ENCODE measurements at regions not wholly inside any gene's neighbourhood (a gene's known extent, or its start where the extent isn't known, plus 50 kb on each side); places are given as distances from the start of the nearest gene placed in this dataset.

DNA sequence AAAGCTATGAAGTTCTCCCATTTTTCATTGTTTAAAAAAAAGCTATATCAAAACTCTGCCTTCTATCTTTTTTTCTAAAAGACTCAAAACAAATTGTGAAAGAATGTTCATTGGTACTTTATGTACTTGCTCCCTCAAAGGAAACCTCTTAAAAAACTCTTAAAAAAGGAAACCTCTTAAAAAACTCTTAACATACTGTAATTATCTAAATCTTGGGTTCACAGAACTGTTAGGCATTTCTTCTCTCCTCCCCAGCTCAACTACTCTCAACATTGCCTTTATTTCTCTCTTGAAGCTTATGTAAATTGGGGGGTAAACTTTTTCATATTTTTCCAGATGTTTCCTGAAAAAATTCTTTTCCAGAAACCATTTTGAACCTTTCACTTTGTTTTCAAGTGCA is 330.5 kb upstream of the SLC39A10 start:
- H3K4me3 ChIP-seq (ENCODE audit: low read depth, low read length): no peak overlapping the region

GRCh38 chr2:195322324-195322723 is 334.7 kb upstream of the SLC39A10 start:
- Histone ChIP-seq H3K9ac (ENCODE audit: low read length) (no peak overlapping the region), H3K4me1 (ENCODE audit: control insufficient read depth, insufficient read depth, low read length) (no peaks in the 10 kb centered on the region), H3K36me3 (ENCODE audit: control insufficient read depth, insufficient read depth, low read length) (no peaks in the 10 kb centered on the region), H3K9me3 (ENCODE audit: control insufficient read depth, insufficient read depth, low read depth, low read length) (peaks cover 9% of the 10 kb centered on the region; the same call in 1 of the 2 replicates), H3K4me3 (ENCODE audit: low read depth, low read length) (no peak overlapping the region), H3K27me3 (ENCODE audit: control insufficient read depth, insufficient read depth, low read length) (no peaks in the 10 kb centered on the region), H3K27ac (ENCODE audit: low read depth, low read length) (no peak overlapping the region)

More for the DNA sequence above, 330.5 kb upstream of the SLC39A10 start:
- no peaks in the 10 kb centered on the region for H3K4me1 ChIP-seq (ENCODE audit: control insufficient read depth, insufficient read depth, low read length)
- H3K27me3 ChIP-seq (ENCODE audit: control insufficient read depth, insufficient read depth, low read length): no peaks in the 10 kb centered on the region
- H3K9ac ChIP-seq (ENCODE audit: low read length): no peak overlapping the region
- H3K36me3 ChIP-seq (ENCODE audit: control insufficient read depth, insufficient read depth, low read length): no peaks in the 10 kb centered on the region
- no peak overlapping the region for H3K27ac ChIP-seq (ENCODE audit: low read depth, low read length)
- H3K9me3 ChIP-seq (ENCODE audit: control insufficient read depth, insufficient read depth, low read depth, low read length): peaks cover 9% of the 10 kb centered on the region; the same call in 1 of the 2 replicates

DNA sequence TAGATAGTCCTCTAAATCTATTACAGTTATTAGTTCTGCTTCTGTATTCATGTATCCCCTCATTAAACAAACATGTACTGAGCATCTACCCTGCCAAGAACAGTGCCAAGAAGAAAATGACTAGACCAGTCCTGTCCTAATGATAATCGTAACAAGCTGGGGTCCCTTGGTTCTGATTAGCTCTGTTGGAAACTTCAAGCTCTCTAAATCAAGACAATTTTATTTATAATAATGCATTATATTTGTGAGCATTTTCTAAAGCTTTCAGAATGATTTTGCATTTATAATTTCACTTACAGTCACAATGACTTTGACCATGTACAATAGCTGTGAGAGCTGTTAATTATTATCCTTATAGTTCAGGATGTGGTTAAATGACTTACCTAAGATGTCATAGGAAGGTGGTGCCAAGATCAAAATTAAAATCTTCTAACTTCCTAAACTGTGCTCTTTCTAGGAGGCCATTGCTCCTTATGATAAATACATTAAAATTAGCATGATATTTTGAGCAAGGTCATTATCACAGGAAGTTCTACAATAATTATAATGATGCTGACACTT is 336.5 kb upstream of the SLC39A10 start:
- Histone ChIP-seq H3K27me3 (ENCODE audit: control insufficient read depth, insufficient read depth, low read length) (no peaks in the 10 kb centered on the region), H3K9me3 (ENCODE audit: control insufficient read depth, insufficient read depth, low read depth, low read length) (peaks cover 9% of the 10 kb centered on the region; the same call in 1 of the 2 replicates), H3K4me1 (ENCODE audit: control insufficient read depth, insufficient read depth, low read length) (no peaks in the 10 kb centered on the region), H3K4me3 (ENCODE audit: low read depth, low read length) (no peak overlapping the region), H3K9ac (ENCODE audit: low read length) (no peak overlapping the region), H3K27ac (ENCODE audit: low read depth, low read length) (no peak overlapping the region), H3K36me3 (ENCODE audit: control insufficient read depth, insufficient read depth, low read length) (no peaks in the 10 kb centered on the region)

GRCh38 chr2:195319548-195320412 is 337.2 kb upstream of the SLC39A10 start:
- H3K9ac ChIP-seq (ENCODE audit: low read length): no peak overlapping the region
- no peaks in the 10 kb centered on the region for H3K27me3 ChIP-seq (ENCODE audit: control insufficient read depth, insufficient read depth, low read length)
- H3K4me3 ChIP-seq (ENCODE audit: low read depth, low read length): no peak overlapping the region
- H3K36me3 ChIP-seq (ENCODE audit: control insufficient read depth, insufficient read depth, low read length): no peaks in the 10 kb centered on the region
- H3K4me1 ChIP-seq (ENCODE audit: control insufficient read depth, insufficient read depth, low read length): no peaks in the 10 kb centered on the region
- no peak overlapping the region for H3K27ac ChIP-seq (ENCODE audit: low read depth, low read length)
- peaks cover 8% of the 10 kb centered on the region; the same call in 1 of the 2 replicates for H3K9me3 ChIP-seq (ENCODE audit: control insufficient read depth, insufficient read depth, low read depth, low read length)

GRCh38 chr2:195319112-195319460 is 337.9 kb upstream of the SLC39A10 start:
- H3K9me3 ChIP-seq (ENCODE audit: control insufficient read depth, insufficient read depth, low read depth, low read length): peaks cover 5% of the 10 kb centered on the region; the same call in 1 of the 2 replicates
- H3K36me3 ChIP-seq (ENCODE audit: control insufficient read depth, insufficient read depth, low read length): no peaks in the 10 kb centered on the region
- H3K27me3 ChIP-seq (ENCODE audit: control insufficient read depth, insufficient read depth, low read length): no peaks in the 10 kb centered on the region
- H3K9ac ChIP-seq (ENCODE audit: low read length): no peak overlapping the region
- H3K27ac ChIP-seq (ENCODE audit: low read depth, low read length): no peak overlapping the region
- no peaks in the 10 kb centered on the region for H3K4me1 ChIP-seq (ENCODE audit: control insufficient read depth, insufficient read depth, low read length)
- no peak overlapping the region for H3K4me3 ChIP-seq (ENCODE audit: low read depth, low read length)

DNA sequence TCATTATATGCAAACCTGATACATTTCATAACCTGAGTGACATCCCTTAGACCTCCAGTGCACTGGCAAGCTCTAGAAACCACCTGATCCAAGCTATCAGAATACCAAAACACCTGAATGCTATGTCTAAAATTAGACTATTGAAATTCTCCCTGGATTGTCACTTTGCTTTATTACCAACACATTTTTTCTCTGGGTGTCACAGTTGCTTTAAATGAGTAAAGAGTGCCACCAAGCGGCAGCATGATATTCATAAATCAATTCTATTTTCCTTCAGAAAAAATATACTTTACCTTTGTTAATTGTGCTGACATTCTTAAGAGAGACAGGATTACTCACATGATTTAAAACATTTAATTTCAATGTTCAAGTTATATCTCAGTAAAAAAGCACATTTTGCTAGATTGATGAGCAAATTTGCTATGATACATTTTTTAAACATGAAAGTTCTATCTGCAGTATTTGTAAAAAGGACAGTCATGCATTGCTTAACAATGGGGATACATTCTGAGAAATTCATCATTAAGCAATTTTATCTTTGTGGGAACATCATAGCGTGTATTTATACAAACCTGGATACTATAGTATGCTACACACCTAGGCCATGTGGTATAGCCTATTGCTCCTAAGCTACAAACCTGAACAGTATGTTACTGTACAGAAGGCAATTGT is 338.4 kb upstream of the SLC39A10 start:
- no peaks in the 10 kb centered on the region for H3K36me3 ChIP-seq (ENCODE audit: control insufficient read depth, insufficient read depth, low read length)
- H3K9ac ChIP-seq (ENCODE audit: low read length): no peak overlapping the region
- no peak overlapping the region for H3K4me3 ChIP-seq (ENCODE audit: low read depth, low read length)
- no peak overlapping the region for H3K27ac ChIP-seq (ENCODE audit: low read depth, low read length)
- peaks cover 1% of the 10 kb centered on the region; the same call in 1 of the 2 replicates for H3K9me3 ChIP-seq (ENCODE audit: control insufficient read depth, insufficient read depth, low read depth, low read length)
- H3K27me3 ChIP-seq (ENCODE audit: control insufficient read depth, insufficient read depth, low read length): no peaks in the 10 kb centered on the region
- no peaks in the 10 kb centered on the region for H3K4me1 ChIP-seq (ENCODE audit: control insufficient read depth, insufficient read depth, low read length)

GRCh38 chr2:195317550-195317949 is 339.5 kb upstream of the SLC39A10 start:
- Histone ChIP-seq H3K9ac (ENCODE audit: low read length) (no peak overlapping the region), H3K27me3 (ENCODE audit: control insufficient read depth, insufficient read depth, low read length) (no peaks in the 10 kb centered on the region), H3K4me3 (ENCODE audit: low read depth, low read length) (no peak overlapping the region), H3K36me3 (ENCODE audit: control insufficient read depth, insufficient read depth, low read length) (no peaks in the 10 kb centered on the region), H3K9me3 (ENCODE audit: control insufficient read depth, insufficient read depth, low read depth, low read length) (no peaks in the 10 kb centered on the region), H3K4me1 (ENCODE audit: control insufficient read depth, insufficient read depth, low read length) (no peaks in the 10 kb centered on the region), H3K27ac (ENCODE audit: low read depth, low read length) (no peak overlapping the region)

DNA sequence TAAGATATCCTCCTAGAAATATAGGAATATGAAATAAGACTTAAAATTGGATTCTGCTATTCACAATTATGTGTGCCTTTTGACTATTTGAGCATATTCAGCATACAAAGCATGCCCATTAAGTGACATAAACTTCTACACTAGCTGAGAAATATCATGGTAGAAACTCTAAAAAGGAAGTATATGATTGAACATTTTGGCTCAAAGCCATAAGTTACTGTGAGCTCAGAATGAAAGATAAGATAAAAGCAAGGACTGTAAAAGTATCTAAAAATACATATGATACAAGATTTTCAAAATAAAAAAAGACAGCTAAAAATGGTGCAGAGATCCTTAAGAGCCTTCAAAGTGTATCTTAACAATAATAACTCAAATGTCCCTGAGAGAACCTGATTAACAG is 340.5 kb upstream of the SLC39A10 start:
- no peak overlapping the region for H3K4me3 ChIP-seq (ENCODE audit: low read depth, low read length)
- no peaks in the 10 kb centered on the region for H3K4me1 ChIP-seq (ENCODE audit: control insufficient read depth, insufficient read depth, low read length)
- no peaks in the 10 kb centered on the region for H3K27me3 ChIP-seq (ENCODE audit: control insufficient read depth, insufficient read depth, low read length)
- H3K36me3 ChIP-seq (ENCODE audit: control insufficient read depth, insufficient read depth, low read length): no peaks in the 10 kb centered on the region
- H3K9ac ChIP-seq (ENCODE audit: low read length): no peak overlapping the region
- H3K9me3 ChIP-seq (ENCODE audit: control insufficient read depth, insufficient read depth, low read depth, low read length): no peaks in the 10 kb centered on the region
- no peak overlapping the region for H3K27ac ChIP-seq (ENCODE audit: low read depth, low read length)

GRCh38 chr2:195313962-195314361 is 343.1 kb upstream of the SLC39A10 start:
- no peaks in the 10 kb centered on the region for H3K36me3 ChIP-seq (ENCODE audit: control insufficient read depth, insufficient read depth, low read length)
- H3K9ac ChIP-seq (ENCODE audit: low read length): no peak overlapping the region
- no peaks in the 10 kb centered on the region; the same call in 1 of the 2 replicates for H3K4me1 ChIP-seq (ENCODE audit: control insufficient read depth, insufficient read depth, low read length)
- H3K9me3 ChIP-seq (ENCODE audit: control insufficient read depth, insufficient read depth, low read depth, low read length): no peaks in the 10 kb centered on the region
- H3K4me3 ChIP-seq (ENCODE audit: low read depth, low read length): no peak overlapping the region
- H3K27me3 ChIP-seq (ENCODE audit: control insufficient read depth, insufficient read depth, low read length): peaks cover 5% of the 10 kb centered on the region; the same call in 1 of the 2 replicates
- H3K27ac ChIP-seq (ENCODE audit: low read depth, low read length): no peak overlapping the region

DNA sequence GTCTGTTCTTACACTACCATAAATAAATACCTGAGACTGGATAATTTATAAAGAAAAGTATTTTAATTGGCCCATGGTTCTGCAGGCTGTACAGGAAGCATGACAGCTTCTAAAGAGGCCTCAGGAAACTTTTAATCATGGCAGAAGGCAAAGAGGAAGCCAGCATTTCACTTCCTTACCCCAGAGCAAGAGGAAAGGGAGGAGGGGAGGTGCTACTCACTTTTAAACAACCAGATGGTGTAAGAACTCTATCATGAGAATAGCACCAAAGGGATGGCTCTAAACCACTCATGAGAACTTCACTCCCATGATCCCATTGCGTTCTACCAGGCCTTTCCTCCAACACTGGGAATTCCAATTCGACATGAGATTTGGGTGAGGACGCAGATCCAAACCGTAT is 344.4 kb upstream of the SLC39A10 start:
- H3K4me1 ChIP-seq (ENCODE audit: control insufficient read depth, insufficient read depth, low read length): peaks cover under 1% of the 10 kb centered on the region
- no peaks in the 10 kb centered on the region for H3K9me3 ChIP-seq (ENCODE audit: control insufficient read depth, insufficient read depth, low read depth, low read length)
- peaks cover 9% of the 10 kb centered on the region; the same call in 1 of the 2 replicates for H3K27me3 ChIP-seq (ENCODE audit: control insufficient read depth, insufficient read depth, low read length)
- H3K4me3 ChIP-seq (ENCODE audit: low read depth, low read length): no peak overlapping the region
- H3K27ac ChIP-seq (ENCODE audit: low read depth, low read length): no peak overlapping the region
- H3K9ac ChIP-seq (ENCODE audit: low read length): no peak overlapping the region
- no peaks in the 10 kb centered on the region for H3K36me3 ChIP-seq (ENCODE audit: control insufficient read depth, insufficient read depth, low read length)

GRCh38 chr2:195308163-195308562 is 348.9 kb upstream of the SLC39A10 start:
- H3K27me3 ChIP-seq (ENCODE audit: control insufficient read depth, insufficient read depth, low read length): peaks cover 22% of the 10 kb centered on the region; the same call in 1 of the 2 replicates
- no peaks in the 10 kb centered on the region for H3K9me3 ChIP-seq (ENCODE audit: control insufficient read depth, insufficient read depth, low read depth, low read length)
- H3K4me3 ChIP-seq (ENCODE audit: low read depth, low read length): no peak overlapping the region

More at GRCh38 chr2:195308163-195308562, 348.9 kb upstream of the SLC39A10 start:
- H3K27ac ChIP-seq (ENCODE audit: low read depth, low read length): no peak overlapping the region
- no peaks in the 10 kb centered on the region for H3K36me3 ChIP-seq (ENCODE audit: control insufficient read depth, insufficient read depth, low read length)
- H3K9ac ChIP-seq (ENCODE audit: low read length): no peak overlapping the region
- H3K4me1 ChIP-seq (ENCODE audit: control insufficient read depth, insufficient read depth, low read length): peaks cover 23% of the 10 kb centered on the region
